MCF 10A (cell line): ENCODE measurements at regions not wholly inside any gene's neighbourhood (a gene's known extent, or its start where the extent isn't known, plus 50 kb on each side); places are given as distances from the start of the nearest gene placed in this dataset.

Experiments used
- BruUV-seq: library from RNA; stranded (reverse); fragments of 400-500 nt; replicated peaks from 2 replicates; lab custom pipeline; 2021; lab: Mats Ljungman, UMichigan
- CTCF ChIA-PET: fragments of 300-600 bp; sonication (Branson Sonifier 250); formaldehyde crosslinking; extraction: SDS; loops from one replicate; lab custom pipeline; 2021; ENCODE audit warnings: antibody characterized with exemption, inconsistent platforms; lab: Yijun Ruan, JAX
- POLR2A ChIA-PET: fragments of 300-600, 350-650 bp; sonication (Branson Sonifier 250); formaldehyde crosslinking; extraction: SDS; loops from one replicate; lab custom pipeline; 2020; ENCODE audit warnings: antibody characterized with exemption, inconsistent platforms; lab: Yijun Ruan, JAX
- DNase-seq: peaks from one replicate; pipeline ENCODE4 v3.0.0-alpha.2; 2018; ENCODE audit not compliant: unreplicated experiment
- H3K27ac Mint-ChIP-seq: one replicate; pipeline ENCODE4 v1.8.0; 2022; ENCODE audit warnings: mild to moderate bottlenecking, low read depth, mixed read lengths; ENCODE audit not compliant: unreplicated experiment
- H3K27me3 Mint-ChIP-seq: one replicate; pipeline ENCODE4 v1.8.0; 2022; ENCODE audit warnings: mixed read lengths; ENCODE audit not compliant: insufficient read depth, unreplicated experiment
- H3K36me3 Mint-ChIP-seq: one replicate; pipeline ENCODE4 v1.8.0; 2022; ENCODE audit warnings: mild to moderate bottlenecking, moderate library complexity, mixed read lengths; ENCODE audit not compliant: insufficient read depth, unreplicated experiment
- H3K4me1 Mint-ChIP-seq: one replicate; pipeline ENCODE4 v1.8.0; 2022; ENCODE audit warnings: mixed read lengths; ENCODE audit not compliant: insufficient read depth, unreplicated experiment
- H3K4me3 Mint-ChIP-seq: one replicate; pipeline ENCODE4 v1.8.0; 2022; ENCODE audit warnings: mild to moderate bottlenecking, moderate library complexity, mixed read lengths; ENCODE audit not compliant: unreplicated experiment
- H3K9me3 Mint-ChIP-seq: one replicate; pipeline ENCODE4 v1.8.0; 2022; ENCODE audit warnings: mixed read lengths; ENCODE audit not compliant: unreplicated experiment
- intact Hi-C: fragments of 100-400 bp; cut with micrococcal nuclease; formaldehyde crosslinking; loops from 2 replicates; pipeline ENCODE4 v1.14.1; 2022
- TF ChIP-seq, protein P1 (sequence below): fragments of 200-600 bp; IDR thresholded peaks from one replicate; pipeline ENCODE4 v1.8.0; 2022; ENCODE audit warnings: antibody characterized with exemption, mild to moderate bottlenecking; ENCODE audit not compliant: unreplicated experiment

GRCh38 chr6:169866668-169867521, 115.5 kb downstream of the ERMARD start:
- no peak for DNase-seq
- ChIA-PET POLR2A (no interaction called here), CTCF (interaction anchor here (0.5 kb wide), 1 partner anchor 178 kb away, joined by 4 read pairs; no protein-coding TSS in a partner anchor)
- BruUV-seq = no TSS peak
- Mint-ChIP-seq H3K27ac (no peak overlapping the region), H3K27me3 (peaks cover 12% of the 10 kb centered on the region), H3K4me3 (no peak overlapping the region), H3K36me3 (no peaks in the 10 kb centered on the region), H3K4me1 (no peaks in the 10 kb centered on the region), H3K9me3 (peaks cover 5% of the 10 kb centered on the region)
- TF ChIP-seq, protein P1, sequence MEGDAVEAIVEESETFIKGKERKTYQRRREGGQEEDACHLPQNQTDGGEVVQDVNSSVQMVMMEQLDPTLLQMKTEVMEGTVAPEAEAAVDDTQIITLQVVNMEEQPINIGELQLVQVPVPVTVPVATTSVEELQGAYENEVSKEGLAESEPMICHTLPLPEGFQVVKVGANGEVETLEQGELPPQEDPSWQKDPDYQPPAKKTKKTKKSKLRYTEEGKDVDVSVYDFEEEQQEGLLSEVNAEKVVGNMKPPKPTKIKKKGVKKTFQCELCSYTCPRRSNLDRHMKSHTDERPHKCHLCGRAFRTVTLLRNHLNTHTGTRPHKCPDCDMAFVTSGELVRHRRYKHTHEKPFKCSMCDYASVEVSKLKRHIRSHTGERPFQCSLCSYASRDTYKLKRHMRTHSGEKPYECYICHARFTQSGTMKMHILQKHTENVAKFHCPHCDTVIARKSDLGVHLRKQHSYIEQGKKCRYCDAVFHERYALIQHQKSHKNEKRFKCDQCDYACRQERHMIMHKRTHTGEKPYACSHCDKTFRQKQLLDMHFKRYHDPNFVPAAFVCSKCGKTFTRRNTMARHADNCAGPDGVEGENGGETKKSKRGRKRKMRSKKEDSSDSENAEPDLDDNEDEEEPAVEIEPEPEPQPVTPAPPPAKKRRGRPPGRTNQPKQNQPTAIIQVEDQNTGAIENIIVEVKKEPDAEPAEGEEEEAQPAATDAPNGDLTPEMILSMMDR = no peak
- intact Hi-C loops = no loop called here

- POLR2A ChIA-PET = no interaction called here
- no TSS peak for BruUV-seq
- H3K9me3 Mint-ChIP-seq = peaks cover 5% of the 10 kb centered on the region
These were observed 114.7 kb downstream of the ERMARD start for GRCh38 chr6:169866140-169866534.

DNA sequence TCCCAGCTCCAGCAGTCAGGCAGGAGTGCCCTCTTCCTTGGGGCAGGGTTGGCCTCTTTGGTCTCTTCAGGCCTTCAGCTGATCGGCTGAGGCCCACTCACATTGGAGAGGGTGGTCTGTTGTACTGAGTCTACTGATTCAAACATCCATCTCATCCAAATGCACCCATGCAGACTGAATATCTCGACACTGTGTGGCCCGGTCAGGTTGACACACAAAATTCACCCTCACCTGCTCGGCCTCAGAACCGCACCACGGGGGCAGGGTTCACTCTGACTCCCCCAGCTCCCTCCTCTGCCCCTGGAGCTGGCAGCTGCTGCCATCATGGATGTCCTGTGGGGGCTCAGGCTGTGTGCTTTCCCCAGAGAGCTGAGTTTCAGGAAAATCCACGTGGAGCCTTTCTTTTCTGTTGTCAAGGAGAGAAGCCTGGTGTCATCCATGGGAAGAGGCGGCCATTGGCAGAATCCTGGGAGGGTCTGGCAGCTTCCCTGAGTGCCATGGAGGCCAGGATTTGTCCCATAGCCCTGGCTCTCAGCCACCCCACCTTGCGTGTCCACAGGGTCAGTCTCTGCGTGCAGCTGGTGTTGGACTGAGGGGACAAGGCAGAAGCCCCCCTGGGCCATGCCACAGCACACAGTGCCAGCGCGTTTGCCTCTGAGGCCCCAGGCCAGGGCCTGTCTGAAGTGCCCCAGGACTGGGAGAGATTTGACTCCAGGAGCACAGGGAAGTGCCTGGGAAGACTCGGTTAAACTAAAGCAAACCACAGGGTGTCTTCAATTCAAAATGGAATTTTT, 114.1 kb downstream of the ERMARD start:
- TF ChIP-seq, protein P1 = no peak
- POLR2A ChIA-PET = no interaction called here
- Mint-ChIP-seq H3K36me3 (no peaks in the 10 kb centered on the region), H3K9me3 (peaks cover 5% of the 10 kb centered on the region), H3K4me3 (no peak overlapping the region), H3K27ac (no peak overlapping the region), H3K27me3 (peaks cover 12% of the 10 kb centered on the region), H3K4me1 (no peaks in the 10 kb centered on the region)
- intact Hi-C loops = no loop called here
- no peak for DNase-seq
- BruUV-seq = no TSS peak
- CTCF ChIA-PET = interaction anchor here (0.5 to 0.6 kb wide), 2 partner anchors 21 to 43 kb away, joined by 3 to 5 read pairs; no protein-coding TSS in a partner anchor

More at GRCh38 chr6:169866140-169866534, 114.7 kb downstream of the ERMARD start:
- no peak for DNase-seq
- no peak overlapping the region for H3K4me3 Mint-ChIP-seq
- H3K27me3 Mint-ChIP-seq = peaks cover 12% of the 10 kb centered on the region
- CTCF ChIA-PET = interaction anchor here (0.5 to 0.6 kb wide), 2 partner anchors 22 to 43 kb away, joined by 3 to 5 read pairs; no protein-coding TSS in a partner anchor
- TF ChIP-seq, protein P1 = no peak
- intact Hi-C loops = no loop called here
- no peaks in the 10 kb centered on the region for H3K36me3 Mint-ChIP-seq
- no peak overlapping the region for H3K27ac Mint-ChIP-seq
- H3K4me1 Mint-ChIP-seq = no peaks in the 10 kb centered on the region
